Sigmoid colon (tissue), 4 donors: ENCODE measurements at regions not wholly inside any gene's neighbourhood (a gene's known extent, or its start where the extent isn't known, plus 50 kb on each side); places are given as distances from the start of the nearest gene placed in this dataset.

Source experiments
- EP300 ChIP-seq, 4 donors: sonication (generic); formaldehyde crosslinking; IDR thresholded peaks; one replicate each; pipeline ENCODE4 v1.6.1; 2017; ENCODE audit warnings: antibody characterized with exemption in 4 of 4
- POLR2A ChIP-seq, 2 donors: fragments of 450-650 bp; IDR thresholded peaks; one replicate each; pipeline ENCODE4 v1.6.1; 2016; ENCODE audit warnings: antibody characterized with exemption in 2 of 2, mild to moderate bottlenecking in 2 of 2, moderate library complexity in 2 of 2
- TF ChIP-seq, protein P1 (sequence below), 4 experiments: fragments of 450-650 bp in 3 of 4; fragments of 200-600 bp in 1 of 4; IDR thresholded peaks; one replicate each; pipeline ENCODE4 v1.5.1; 2016 to 2019; ENCODE audit warnings: antibody characterized with exemption in 4 of 4, mild to moderate bottlenecking in 3 of 4, moderate library complexity in 2 of 4

DNA sequence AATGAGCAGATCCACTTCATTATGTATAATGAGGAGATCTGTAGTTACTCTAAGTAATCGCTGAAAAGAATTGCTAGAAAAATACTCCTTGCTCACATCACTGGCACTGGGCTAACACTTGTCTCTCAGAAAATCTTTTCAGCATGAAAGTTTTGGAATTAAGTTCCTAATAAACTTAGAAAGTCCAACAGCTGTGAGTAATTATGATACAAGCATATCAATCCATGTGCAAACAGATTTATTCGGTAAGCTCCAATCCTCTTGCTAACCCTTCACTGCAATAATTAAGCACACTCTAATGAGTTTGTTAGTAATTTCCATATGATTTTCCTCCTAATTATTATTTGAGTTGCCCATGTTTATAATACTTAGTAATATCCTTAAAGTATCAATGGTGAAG is 652.6 kb upstream of the WWC1 start:
- no peak for TF ChIP-seq POLR2A (IDR thresholded peaks at IDR 0.05)
- TF ChIP-seq, protein P1, sequence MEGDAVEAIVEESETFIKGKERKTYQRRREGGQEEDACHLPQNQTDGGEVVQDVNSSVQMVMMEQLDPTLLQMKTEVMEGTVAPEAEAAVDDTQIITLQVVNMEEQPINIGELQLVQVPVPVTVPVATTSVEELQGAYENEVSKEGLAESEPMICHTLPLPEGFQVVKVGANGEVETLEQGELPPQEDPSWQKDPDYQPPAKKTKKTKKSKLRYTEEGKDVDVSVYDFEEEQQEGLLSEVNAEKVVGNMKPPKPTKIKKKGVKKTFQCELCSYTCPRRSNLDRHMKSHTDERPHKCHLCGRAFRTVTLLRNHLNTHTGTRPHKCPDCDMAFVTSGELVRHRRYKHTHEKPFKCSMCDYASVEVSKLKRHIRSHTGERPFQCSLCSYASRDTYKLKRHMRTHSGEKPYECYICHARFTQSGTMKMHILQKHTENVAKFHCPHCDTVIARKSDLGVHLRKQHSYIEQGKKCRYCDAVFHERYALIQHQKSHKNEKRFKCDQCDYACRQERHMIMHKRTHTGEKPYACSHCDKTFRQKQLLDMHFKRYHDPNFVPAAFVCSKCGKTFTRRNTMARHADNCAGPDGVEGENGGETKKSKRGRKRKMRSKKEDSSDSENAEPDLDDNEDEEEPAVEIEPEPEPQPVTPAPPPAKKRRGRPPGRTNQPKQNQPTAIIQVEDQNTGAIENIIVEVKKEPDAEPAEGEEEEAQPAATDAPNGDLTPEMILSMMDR (IDR thresholded peaks at IDR 0.05) = no peak
- TF ChIP-seq EP300 (IDR thresholded peaks at IDR 0.05) = no peak
